ENCODE measurements at regions not wholly inside any gene's neighbourhood (a gene's known extent, or its start where the extent isn't known, plus 50 kb on each side); places are given as distances from the start of the nearest gene placed in this dataset.

- TF ChIP-seq ZNF281 (CRISPR knock-in tag; IDR thresholded peaks at IDR 0.05) = no peak
- TF ChIP-seq ESRRA (CRISPR knock-in tag; IDR thresholded peaks at IDR 0.05; ENCODE audit: borderline replicate concordance) = no peak
These were observed 128.0 kb upstream of the FOXB1 start (continued) for GRCh38 chr15:59876140-59876539.

GRCh38 chr15:59873644-59874272 is 130.4 kb upstream of the FOXB1 start:
- CTCF ChIA-PET = interaction anchor here (1.2 kb wide), 1 partner anchor 44 kb away, joined by 4 read pairs; no protein-coding TSS in a partner anchor

GRCh38 chr15:59867086-59867855 is 136.8 kb upstream of the FOXB1 start:
- ChIA-PET CTCF (interaction anchor here (0.6 kb wide), 1 partner anchor 1546 kb away, joined by 5 read pairs; no protein-coding TSS in a partner anchor), POLR2A (no interaction called here)
- H3K4me3 Mint-ChIP-seq = no peak overlapping the region
- H3K9me3 Mint-ChIP-seq = no peaks in the 10 kb centered on the region
- ATAC-seq (no peak), DNase-seq (ENCODE audit: low spot score) (no peak)
- TF ChIP-seq, protein P1, sequence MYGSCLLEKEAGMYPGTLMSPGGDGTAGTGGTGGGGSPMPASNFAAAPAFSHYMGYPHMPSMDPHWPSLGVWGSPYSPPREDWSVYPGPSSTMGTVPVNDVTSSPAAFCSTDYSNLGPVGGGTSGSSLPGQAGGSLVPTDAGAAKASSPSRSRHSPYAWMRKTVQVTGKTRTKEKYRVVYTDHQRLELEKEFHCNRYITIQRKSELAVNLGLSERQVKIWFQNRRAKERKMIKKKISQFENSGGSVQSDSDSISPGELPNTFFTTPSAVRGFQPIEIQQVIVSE (CRISPR knock-in tag; IDR thresholded peaks at IDR 0.05; ENCODE audit: borderline replicate concordance) = no peak
- TF ChIP-seq TCF7 (CRISPR knock-in tag; IDR thresholded peaks at IDR 0.05; ENCODE audit: low read depth) = no peak
- TF ChIP-seq, protein P2, sequence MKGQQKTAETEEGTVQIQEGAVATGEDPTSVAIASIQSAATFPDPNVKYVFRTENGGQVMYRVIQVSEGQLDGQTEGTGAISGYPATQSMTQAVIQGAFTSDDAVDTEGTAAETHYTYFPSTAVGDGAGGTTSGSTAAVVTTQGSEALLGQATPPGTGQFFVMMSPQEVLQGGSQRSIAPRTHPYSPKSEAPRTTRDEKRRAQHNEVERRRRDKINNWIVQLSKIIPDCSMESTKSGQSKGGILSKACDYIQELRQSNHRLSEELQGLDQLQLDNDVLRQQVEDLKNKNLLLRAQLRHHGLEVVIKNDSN (CRISPR knock-in tag; IDR thresholded peaks at IDR 0.05) = no peak
- no peaks in the 10 kb centered on the region for H3K36me3 Mint-ChIP-seq
- no peaks in the 10 kb centered on the region for H3K27me3 Mint-ChIP-seq (ENCODE audit: low read depth)
- H3K4me1 Mint-ChIP-seq = peaks cover 8% of the 10 kb centered on the region; the same call in 1 of the 2 replicates
- H3K27ac Mint-ChIP-seq = no peak overlapping the region

More at GRCh38 chr15:59873644-59874272, 130.4 kb upstream of the FOXB1 start:
- POLR2A ChIA-PET = no interaction called here
- no peak for DNase-seq (ENCODE audit: low spot score)
- Mint-ChIP-seq H3K36me3 (no peaks in the 10 kb centered on the region), H3K4me1 (peaks cover 17% of the 10 kb centered on the region), H3K27ac (no peak overlapping the region), H3K9me3 (no peaks in the 10 kb centered on the region), H3K4me3 (no peak overlapping the region), H3K27me3 (ENCODE audit: low read depth) (no peaks in the 10 kb centered on the region; the same call in 1 of the 2 replicates)
- TF ChIP-seq EMX1 (CRISPR knock-in tag; IDR thresholded peaks at IDR 0.05) (no peak), ZNF263 (CRISPR knock-in tag; IDR thresholded peaks at IDR 0.05; ENCODE audit: low read depth) (no peak), RELA (CRISPR knock-in tag; IDR thresholded peaks at IDR 0.05; ENCODE audit: borderline replicate concordance) (no peak), SMAD4 (CRISPR knock-in tag; IDR thresholded peaks at IDR 0.05) (no peak), E2F5 (CRISPR knock-in tag; IDR thresholded peaks at IDR 0.05) (no peak)
- TF ChIP-seq, protein P3, sequence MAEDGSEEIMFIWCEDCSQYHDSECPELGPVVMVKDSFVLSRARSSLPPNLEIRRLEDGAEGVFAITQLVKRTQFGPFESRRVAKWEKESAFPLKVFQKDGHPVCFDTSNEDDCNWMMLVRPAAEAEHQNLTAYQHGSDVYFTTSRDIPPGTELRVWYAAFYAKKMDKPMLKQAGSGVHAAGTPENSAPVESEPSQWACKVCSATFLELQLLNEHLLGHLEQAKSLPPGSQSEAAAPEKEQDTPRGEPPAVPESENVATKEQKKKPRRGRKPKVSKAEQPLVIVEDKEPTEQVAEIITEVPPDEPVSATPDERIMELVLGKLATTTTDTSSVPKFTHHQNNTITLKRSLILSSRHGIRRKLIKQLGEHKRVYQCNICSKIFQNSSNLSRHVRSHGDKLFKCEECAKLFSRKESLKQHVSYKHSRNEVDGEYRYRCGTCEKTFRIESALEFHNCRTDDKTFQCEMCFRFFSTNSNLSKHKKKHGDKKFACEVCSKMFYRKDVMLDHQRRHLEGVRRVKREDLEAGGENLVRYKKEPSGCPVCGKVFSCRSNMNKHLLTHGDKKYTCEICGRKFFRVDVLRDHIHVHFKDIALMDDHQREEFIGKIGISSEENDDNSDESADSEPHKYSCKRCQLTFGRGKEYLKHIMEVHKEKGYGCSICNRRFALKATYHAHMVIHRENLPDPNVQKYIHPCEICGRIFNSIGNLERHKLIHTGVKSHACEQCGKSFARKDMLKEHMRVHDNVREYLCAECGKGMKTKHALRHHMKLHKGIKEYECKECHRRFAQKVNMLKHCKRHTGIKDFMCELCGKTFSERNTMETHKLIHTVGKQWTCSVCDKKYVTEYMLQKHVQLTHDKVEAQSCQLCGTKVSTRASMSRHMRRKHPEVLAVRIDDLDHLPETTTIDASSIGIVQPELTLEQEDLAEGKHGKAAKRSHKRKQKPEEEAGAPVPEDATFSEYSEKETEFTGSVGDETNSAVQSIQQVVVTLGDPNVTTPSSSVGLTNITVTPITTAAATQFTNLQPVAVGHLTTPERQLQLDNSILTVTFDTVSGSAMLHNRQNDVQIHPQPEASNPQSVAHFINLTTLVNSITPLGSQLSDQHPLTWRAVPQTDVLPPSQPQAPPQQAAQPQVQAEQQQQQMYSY (CRISPR knock-in tag; IDR thresholded peaks at IDR 0.05) = no peak
- no peak for ATAC-seq

All from WTC11 (cell line).